T-helper 2 cell treated with Interferon-gamma antibody and Interleukin-4, amounts not matched to agents 5 μg/mL and 100 μg/mL, for 36 hours (primary cell): ENCODE measurements at regions not wholly inside any gene's neighbourhood (a gene's known extent, or its start where the extent isn't known, plus 50 kb on each side); places are given as distances from the start of the nearest gene placed in this dataset.
A peak's percentile ranks its signal among the peaks of the same experiment; 100 is the strongest.

ENCODE experiments used
- DNase-seq: peaks from one replicate; pipeline ENCODE4 v3.0.0; 2021; ENCODE audit warnings: low spot score
- H3K27ac Mint-ChIP-seq: one replicate; pipeline ENCODE4 v1.8.0; 2021; ENCODE audit warnings: mild to moderate bottlenecking, mixed read lengths
- H3K27me3 Mint-ChIP-seq: one replicate; pipeline ENCODE4 v1.8.0; 2021; ENCODE audit warnings: low read depth, mixed read lengths
- H3K36me3 Mint-ChIP-seq: one replicate; pipeline ENCODE4 v1.8.0; 2021; ENCODE audit warnings: low read depth, mixed read lengths
- H3K4me1 Mint-ChIP-seq: one replicate; pipeline ENCODE4 v1.8.0; 2021; ENCODE audit warnings: low read depth, mixed read lengths
- H3K4me3 Mint-ChIP-seq: one replicate; pipeline ENCODE4 v1.8.0; 2022; ENCODE audit warnings: mild to moderate bottlenecking, moderate library complexity, mixed read lengths
- H3K9me3 Mint-ChIP-seq: one replicate; pipeline ENCODE4 v1.8.0; 2021; ENCODE audit warnings: mixed read lengths

DNA sequence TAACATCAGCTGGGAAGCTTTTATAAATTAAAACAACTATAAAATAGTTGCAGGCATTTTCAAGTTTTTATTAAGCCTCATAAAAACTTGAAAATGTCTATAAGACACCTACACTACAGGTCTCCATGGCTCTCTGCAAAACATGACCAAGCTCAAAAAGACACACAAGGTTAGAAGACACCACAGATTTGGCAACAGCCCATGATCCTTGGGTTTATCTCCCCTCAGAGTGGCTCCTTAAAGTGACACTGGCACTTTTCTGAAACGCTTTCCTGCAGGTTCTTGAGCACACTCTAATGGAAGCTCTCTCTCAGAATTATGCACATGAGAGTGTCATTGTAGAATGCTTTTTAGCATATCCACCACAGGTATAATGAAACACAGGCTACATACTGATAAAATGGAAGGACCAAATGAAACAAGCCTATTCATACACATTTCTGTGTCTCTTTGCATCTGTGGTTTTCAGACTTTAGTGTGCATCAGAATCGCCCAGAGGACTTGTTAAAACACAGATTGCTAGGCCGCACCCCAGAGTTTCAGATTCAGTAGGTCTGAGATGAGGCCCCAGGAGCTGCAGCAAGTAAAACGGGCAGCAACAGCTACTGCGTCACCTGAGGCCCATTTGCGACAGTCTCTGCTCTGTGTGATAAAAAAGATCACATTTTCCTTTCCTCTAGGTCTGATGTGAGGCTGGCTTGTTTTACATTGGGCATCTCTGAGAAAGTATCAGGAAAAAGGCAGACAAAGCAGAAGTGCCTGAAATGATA is 75.0 kb upstream of the WSB1 start:
- H3K9me3 Mint-ChIP-seq: peaks cover 3% of the 10 kb centered on the region
- peaks cover 3% of the 10 kb centered on the region for H3K27me3 Mint-ChIP-seq
- peak overlapping the region; percentile 58 for H3K27ac Mint-ChIP-seq
- peak overlapping the region; percentile 21 for H3K4me3 Mint-ChIP-seq
- H3K36me3 Mint-ChIP-seq: no peaks in the 10 kb centered on the region
- peak; percentile 13 for DNase-seq
- peaks cover 11% of the 10 kb centered on the region for H3K4me1 Mint-ChIP-seq

GRCh38 chr17:27222515-27222914 is 71.4 kb upstream of the WSB1 start:
- Mint-ChIP-seq H3K27me3 (peaks cover 3% of the 10 kb centered on the region), H3K4me1 (peaks cover 11% of the 10 kb centered on the region), H3K9me3 (no peaks in the 10 kb centered on the region), H3K36me3 (no peaks in the 10 kb centered on the region), H3K4me3 (no peak overlapping the region), H3K27ac (no peak overlapping the region)
- DNase-seq: no peak

DNA sequence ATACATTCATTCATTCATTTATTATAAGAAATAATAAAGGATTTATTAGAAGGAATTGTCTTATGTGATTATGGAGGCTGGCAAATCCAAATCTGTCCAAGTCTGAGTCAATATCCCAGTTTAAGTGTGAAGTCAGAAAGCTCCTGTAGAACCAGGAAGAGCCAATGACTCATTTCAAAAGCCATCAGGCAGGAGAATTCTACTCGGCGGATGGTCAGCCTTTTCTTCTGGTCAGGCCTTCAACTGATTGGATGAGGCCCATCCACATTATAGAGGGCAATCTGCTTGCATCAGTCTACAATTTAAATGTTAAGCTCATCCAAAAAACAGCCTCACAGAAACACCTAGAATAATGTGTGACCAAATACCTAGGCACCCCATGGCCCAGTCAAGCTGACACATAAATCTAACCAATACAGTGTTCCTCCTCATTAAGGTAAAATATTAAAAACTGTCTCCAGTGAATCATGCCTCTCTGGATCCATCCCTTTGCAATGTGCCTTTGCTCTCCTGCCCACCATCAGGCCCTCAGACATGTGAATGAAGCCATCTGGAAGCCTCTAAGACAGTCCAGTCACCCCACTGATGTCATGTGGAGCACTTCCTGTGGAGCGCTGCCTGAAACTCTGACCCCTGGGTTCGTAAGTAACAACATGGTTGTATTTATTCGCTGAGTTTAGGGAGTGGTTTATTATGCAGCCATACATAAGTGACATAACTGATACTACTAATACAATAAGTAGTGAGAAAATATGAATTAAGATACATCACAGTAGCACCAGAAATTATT is 69.2 kb upstream of the WSB1 start:
- Mint-ChIP-seq H3K4me3 (no peak overlapping the region), H3K4me1 (peaks cover 2% of the 10 kb centered on the region), H3K27me3 (peaks cover 3% of the 10 kb centered on the region), H3K36me3 (no peaks in the 10 kb centered on the region), H3K27ac (no peak overlapping the region), H3K9me3 (no peaks in the 10 kb centered on the region)
- no peak for DNase-seq

GRCh38 chr17:27226611-27227230 is 67.2 kb upstream of the WSB1 start:
- H3K9me3 Mint-ChIP-seq: no peaks in the 10 kb centered on the region
- no peaks in the 10 kb centered on the region for H3K4me1 Mint-ChIP-seq
- no peak overlapping the region for H3K27ac Mint-ChIP-seq
- no peaks in the 10 kb centered on the region for H3K36me3 Mint-ChIP-seq
- H3K27me3 Mint-ChIP-seq: peaks cover 3% of the 10 kb centered on the region
- no peak overlapping the region for H3K4me3 Mint-ChIP-seq
- DNase-seq: no peak

GRCh38 chr17:27230996-27231395 is 62.9 kb upstream of the WSB1 start:
- Mint-ChIP-seq H3K27me3 (peaks cover 9% of the 10 kb centered on the region), H3K36me3 (no peaks in the 10 kb centered on the region), H3K4me3 (no peak overlapping the region), H3K9me3 (no peaks in the 10 kb centered on the region), H3K27ac (no peak overlapping the region), H3K4me1 (no peaks in the 10 kb centered on the region)
- DNase-seq: no peak

DNA sequence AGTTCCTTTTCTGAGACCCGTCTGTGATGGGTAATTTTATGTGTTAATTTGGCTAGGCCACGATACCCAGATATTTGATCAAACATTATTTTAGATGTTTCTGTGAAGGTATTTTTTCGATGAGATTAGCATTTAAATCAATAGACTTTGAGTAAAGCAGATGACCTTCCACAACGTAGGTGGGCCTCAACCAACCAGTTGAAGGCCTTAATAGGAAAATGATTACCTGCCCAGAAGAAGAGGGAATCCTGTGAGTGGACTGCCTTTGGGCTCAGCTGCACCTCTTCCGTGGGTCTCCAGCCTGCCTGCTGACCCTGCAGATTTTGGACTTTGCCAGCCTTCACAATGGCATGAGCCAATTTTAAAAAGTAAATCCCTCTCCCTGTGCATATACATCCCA is 61.6 kb upstream of the WSB1 start:
- Mint-ChIP-seq H3K27me3 (peaks cover 9% of the 10 kb centered on the region), H3K27ac (no peak overlapping the region), H3K36me3 (no peaks in the 10 kb centered on the region), H3K9me3 (no peaks in the 10 kb centered on the region), H3K4me1 (no peaks in the 10 kb centered on the region), H3K4me3 (no peak overlapping the region)
- DNase-seq: no peak

DNA sequence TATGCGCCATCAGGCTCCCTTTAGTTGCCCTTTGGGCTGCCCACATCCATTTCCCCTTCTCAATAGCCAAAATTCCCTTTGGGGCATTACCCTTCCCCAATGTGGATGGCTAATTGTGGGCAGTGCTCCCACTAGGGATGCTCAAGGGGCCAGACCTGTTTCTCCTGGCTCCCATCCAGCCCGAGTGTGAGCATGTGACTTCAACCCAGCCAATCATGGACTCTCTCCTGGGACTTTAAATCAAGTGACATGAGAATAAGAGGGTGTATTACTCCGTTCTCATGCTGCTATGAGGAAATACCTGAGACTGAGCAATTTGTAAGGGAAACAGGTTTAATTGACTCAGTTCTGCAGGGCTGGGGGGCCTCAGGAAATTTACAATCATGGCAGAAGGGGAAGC is 60.9 kb upstream of the WSB1 start:
- H3K36me3 Mint-ChIP-seq: no peaks in the 10 kb centered on the region
- no peak for DNase-seq

GRCh38 chr17:27233776-27234175 is 60.1 kb upstream of the WSB1 start:
- Mint-ChIP-seq H3K36me3 (no peaks in the 10 kb centered on the region), H3K27me3 (peaks cover 9% of the 10 kb centered on the region), H3K27ac (no peak overlapping the region), H3K9me3 (no peaks in the 10 kb centered on the region), H3K4me3 (no peak overlapping the region), H3K4me1 (peaks cover 5% of the 10 kb centered on the region)
- DNase-seq: no peak

More for the DNA sequence above, 60.9 kb upstream of the WSB1 start:
- Mint-ChIP-seq H3K9me3 (no peaks in the 10 kb centered on the region), H3K27me3 (peaks cover 9% of the 10 kb centered on the region), H3K4me1 (no peaks in the 10 kb centered on the region), H3K4me3 (no peak overlapping the region), H3K27ac (no peak overlapping the region)

- H3K27ac Mint-ChIP-seq: no peak overlapping the region
Observed at GRCh38 chr17:27236717-27237315, 57.1 kb upstream of the WSB1 start.

DNA sequence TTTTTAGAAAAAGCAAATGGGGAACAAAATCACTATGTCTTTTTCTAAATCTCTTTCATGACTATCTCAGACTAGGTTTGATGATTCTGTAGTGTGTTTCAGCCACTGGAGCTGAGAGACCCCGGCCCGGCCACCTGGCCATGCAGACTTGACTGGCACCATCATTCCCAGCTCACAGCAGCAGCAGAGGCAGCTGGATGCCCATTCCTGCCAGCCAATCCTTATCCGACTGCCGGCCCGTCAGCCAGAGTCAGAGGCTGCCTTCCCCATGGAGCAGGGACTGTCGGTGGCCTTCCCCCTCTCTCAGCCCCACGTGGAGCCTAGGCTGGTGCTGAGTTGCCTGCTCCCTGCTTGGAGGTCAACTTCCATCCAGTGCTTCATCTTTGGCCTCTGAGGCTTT is 56.0 kb upstream of the WSB1 start:
- peaks cover 11% of the 10 kb centered on the region for H3K27me3 Mint-ChIP-seq
- H3K9me3 Mint-ChIP-seq: no peaks in the 10 kb centered on the region
- H3K4me1 Mint-ChIP-seq: peaks cover 22% of the 10 kb centered on the region
- H3K36me3 Mint-ChIP-seq: no peaks in the 10 kb centered on the region
- no peak for DNase-seq
- no peak overlapping the region for H3K4me3 Mint-ChIP-seq
- no peak overlapping the region for H3K27ac Mint-ChIP-seq

More at GRCh38 chr17:27236717-27237315, 57.1 kb upstream of the WSB1 start:
- H3K27me3 Mint-ChIP-seq: peaks cover 9% of the 10 kb centered on the region
- H3K4me1 Mint-ChIP-seq: peaks cover 21% of the 10 kb centered on the region
- no peak overlapping the region for H3K4me3 Mint-ChIP-seq
- H3K36me3 Mint-ChIP-seq: no peaks in the 10 kb centered on the region
- peak; percentile 50 for DNase-seq
- H3K9me3 Mint-ChIP-seq: no peaks in the 10 kb centered on the region

DNA sequence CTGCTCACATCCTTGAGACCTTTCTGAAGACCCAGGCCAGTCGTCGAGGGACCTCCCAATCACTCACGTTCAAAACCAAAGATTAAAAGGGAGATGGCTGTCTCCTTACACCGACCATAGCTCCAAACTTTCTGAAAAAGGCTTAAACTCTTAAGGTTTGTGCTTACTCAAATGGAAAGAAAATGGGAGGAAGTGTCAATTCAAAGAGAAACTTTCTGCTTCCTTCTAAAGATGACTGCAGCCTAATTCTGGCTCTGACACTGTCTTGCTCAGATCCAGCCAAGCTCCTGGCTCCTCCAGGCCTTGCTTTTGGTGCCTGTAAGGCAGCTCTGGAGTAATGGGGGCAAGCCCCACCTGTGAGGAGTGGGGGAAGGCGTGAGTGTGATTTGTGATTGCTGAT is 54.9 kb upstream of the WSB1 start:
- H3K9me3 Mint-ChIP-seq: no peaks in the 10 kb centered on the region
- peak; percentile 47 for DNase-seq
- peak overlapping the region; percentile 45 for H3K4me3 Mint-ChIP-seq
- peaks cover 22% of the 10 kb centered on the region for H3K4me1 Mint-ChIP-seq
- peak overlapping the region; percentile 60 for H3K27ac Mint-ChIP-seq
- H3K36me3 Mint-ChIP-seq: no peaks in the 10 kb centered on the region
- H3K27me3 Mint-ChIP-seq: peaks cover 15% of the 10 kb centered on the region

DNA sequence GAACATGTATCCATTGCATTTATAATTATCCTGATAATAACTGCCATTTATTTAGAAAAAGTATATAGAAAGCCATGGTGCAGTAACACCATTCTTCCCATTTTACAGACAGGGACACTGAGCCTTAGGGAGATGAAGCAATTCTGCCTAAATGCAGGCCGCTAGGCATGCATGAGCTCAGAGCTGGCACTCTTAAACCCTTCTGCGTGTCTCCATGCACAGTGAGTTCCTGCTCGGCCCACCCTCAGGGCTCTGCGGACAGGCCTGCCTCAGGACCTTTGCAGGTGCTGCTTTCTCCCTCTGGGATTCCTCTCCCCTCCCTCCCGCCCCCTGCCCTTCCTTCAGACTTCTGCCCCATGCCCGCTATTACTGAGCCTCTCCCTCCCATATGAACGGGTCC is 54.3 kb upstream of the WSB1 start:
- DNase-seq: no peak
- no peak overlapping the region for H3K27ac Mint-ChIP-seq
- H3K4me1 Mint-ChIP-seq: peaks cover 22% of the 10 kb centered on the region
- peak overlapping the region; percentile 24 for H3K4me3 Mint-ChIP-seq
- H3K36me3 Mint-ChIP-seq: no peaks in the 10 kb centered on the region
- no peaks in the 10 kb centered on the region for H3K9me3 Mint-ChIP-seq
- peaks cover 12% of the 10 kb centered on the region for H3K27me3 Mint-ChIP-seq

DNA sequence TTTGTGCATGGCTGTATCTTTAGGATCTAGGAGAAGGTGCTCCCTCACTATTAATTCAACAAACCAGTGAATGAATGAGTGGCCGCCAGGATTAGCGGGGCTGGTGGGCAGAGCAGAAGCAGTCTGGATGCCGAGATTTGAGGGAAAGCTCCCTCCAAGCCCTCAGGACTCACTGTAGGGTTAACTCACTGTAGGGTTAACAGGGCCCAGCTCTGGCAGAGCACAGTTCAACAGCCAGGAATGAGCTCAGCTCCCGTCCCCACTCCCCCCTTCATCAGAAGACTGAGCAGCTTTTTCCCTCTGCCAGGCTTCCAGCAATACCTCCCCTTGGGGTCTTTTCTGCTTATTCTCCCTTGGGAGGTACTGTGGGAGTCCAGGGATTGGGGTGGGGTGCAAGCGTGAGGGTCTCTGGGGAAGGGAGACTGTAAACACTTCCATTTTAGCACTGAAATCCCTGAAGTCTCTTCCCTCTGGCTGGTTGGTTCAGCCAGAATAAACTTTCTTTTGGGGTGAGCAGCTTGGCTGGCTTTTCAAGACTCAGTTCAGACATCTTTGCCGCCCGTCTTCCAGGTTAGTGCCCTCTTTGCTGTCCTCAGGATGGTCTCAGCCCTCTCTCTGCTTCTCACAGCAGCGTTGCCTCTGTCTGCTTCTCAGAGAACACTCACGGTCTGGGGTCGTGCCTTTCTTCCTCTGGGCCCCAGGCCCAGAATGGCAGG is 53.7 kb upstream of the WSB1 start:
- no peak for DNase-seq
- no peaks in the 10 kb centered on the region for H3K36me3 Mint-ChIP-seq
- peak overlapping the region; percentile 24 for H3K4me3 Mint-ChIP-seq
- H3K27me3 Mint-ChIP-seq: peaks cover 12% of the 10 kb centered on the region
- peak overlapping the region; percentile 20 for H3K27ac Mint-ChIP-seq
- no peaks in the 10 kb centered on the region for H3K9me3 Mint-ChIP-seq
- H3K4me1 Mint-ChIP-seq: peaks cover 27% of the 10 kb centered on the region
